GM19043 (cell line): ENCODE measurements at regions not wholly inside any gene's neighbourhood (a gene's known extent, or its start where the extent isn't known, plus 50 kb on each side); places are given as distances from the start of the nearest gene placed in this dataset.
"Not testable (repeated sequence)": the region's sequence is repeated elsewhere in the genome, so short reads cannot be mapped to it uniquely, and the experiment has no call there.

Experiments used
- ATAC-seq: cut with Tn5 transposase; IDR thresholded peaks from one replicate; pipeline ENCODE4 v1.9.1; 2021; ENCODE audit warnings: low read depth; ENCODE audit not compliant: unreplicated experiment

DNA sequence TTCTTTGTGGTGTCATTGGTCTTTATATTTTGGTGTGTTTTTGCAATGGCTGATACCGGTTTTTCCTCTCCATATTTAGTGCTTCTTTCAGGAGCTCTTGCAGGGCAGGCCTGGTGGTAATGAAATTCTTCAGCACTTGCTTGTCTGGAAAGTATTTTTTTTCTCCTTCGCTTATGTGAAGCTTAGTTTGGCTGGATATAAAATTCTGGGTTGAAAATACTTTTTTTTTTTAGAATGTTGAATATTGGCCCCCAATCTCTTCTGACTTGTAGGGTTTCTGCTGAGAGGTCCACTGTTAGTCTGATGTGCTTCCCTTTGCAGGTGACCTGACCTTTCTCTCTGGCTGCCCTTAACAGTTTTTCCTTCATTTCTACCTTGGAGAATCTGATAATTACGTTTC, 82.7 kb downstream of the XCL2 start:
- not testable (repeated sequence) for ATAC-seq

DNA sequence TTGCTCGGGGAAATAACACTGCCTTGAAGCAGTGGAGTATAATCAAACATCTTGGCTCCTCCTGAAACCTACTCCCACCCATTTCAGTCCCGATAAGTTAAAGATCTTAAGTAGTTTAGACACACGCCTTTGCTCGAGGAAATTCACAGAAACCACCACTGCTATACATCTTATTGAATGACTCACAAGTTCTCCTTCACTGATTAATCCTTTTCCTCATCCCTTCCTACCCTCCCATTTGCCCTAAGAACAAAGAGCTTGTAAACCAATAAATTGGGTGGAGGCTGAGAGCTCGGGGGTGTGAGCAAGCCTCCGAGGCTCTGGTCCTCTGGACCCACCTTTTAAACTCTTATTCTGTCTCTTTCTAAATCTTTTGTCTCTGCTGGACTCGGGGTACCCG, 86.5 kb downstream of the XCL2 start:
- ATAC-seq, result not testable (repeated sequence)

DNA sequence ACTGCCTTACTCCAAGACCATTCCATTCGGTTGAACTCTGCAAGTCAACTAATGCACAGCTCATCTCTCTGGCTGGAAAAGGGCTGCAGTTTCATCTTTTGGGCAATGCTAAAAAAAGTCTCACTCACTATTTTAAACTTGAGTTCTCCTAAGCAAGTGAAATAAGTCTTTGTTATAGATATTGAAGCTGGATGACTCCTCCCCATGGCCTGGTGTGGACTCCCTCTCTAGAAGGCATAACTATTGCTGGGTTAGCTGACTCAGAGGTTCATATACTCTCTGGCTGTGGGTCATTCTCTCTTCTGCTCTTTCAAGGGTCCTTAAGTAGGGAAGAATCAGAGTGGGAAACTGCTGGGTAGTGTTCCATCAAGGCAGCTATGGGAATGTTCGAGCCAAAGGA, 88.0 kb downstream of the XCL2 start:
- ATAC-seq, result no peak

DNA sequence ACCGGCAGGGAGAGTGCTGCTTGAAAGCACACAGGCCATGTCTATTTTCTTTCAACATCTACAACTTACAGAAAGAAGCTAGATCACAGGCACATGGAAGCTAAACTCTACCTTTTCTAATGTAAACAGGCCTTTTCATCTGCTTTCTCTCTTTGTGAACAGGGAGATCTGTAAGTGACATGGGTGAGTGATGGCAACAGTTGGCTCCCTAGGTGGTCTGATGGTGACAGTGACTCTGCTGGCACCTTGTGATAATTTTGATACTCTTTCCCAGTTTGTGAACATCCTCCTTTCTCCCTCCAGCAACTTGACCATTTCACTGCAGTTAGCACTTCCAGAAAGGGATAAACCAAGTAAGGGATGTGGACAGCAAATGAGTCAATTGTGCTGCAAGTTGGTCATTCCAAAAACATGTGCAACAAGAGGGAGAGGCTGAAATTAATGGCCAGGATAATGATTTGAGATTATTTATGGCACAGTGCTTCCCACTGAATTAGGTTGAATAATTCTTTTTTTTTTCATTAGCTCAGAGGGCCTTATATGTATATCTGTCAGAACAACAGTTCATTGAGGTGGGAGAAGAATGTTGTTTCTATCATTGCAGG, 89.5 kb downstream of the XCL2 start:
- ATAC-seq, result no peak

DNA sequence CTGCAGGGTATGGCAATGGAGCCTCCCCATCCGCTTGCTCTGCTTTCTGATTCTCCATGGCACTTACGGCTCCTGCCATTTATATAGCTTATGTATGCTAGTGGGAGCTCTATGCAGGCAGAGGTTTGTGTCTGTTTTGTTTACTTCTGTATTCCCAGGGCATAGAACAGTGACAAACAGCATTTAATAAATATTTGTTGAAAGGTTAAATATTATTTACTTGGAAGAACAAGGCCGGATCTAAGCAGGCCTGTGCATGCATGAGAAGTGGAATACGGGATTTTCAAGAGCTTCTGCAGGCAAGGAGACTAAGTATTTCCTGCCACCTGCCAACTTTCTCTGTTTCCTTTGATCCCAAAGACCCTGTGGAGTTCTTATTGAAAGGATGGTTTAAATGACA, 90.7 kb downstream of the XCL2 start:
- no peak for ATAC-seq

DNA sequence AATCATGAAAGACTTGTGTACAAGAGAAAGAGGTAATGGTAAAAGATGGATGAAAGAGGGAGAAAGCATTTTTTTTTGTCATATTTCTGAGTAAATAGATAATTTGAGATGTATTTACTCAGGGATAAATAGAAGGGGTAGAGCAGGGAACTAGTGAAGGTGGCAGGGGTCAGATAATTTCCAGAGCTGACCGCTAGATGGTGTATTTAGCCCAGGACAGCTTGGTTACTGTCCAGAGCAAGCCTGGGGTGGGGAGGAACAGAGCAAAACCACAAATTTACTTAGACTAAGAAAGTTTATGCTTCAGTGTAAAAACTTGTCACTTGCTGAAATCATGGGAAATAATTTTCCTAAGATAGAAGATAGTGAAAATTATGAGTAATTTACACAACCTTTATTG, 91.5 kb downstream of the XCL2 start:
- no peak for ATAC-seq

DNA sequence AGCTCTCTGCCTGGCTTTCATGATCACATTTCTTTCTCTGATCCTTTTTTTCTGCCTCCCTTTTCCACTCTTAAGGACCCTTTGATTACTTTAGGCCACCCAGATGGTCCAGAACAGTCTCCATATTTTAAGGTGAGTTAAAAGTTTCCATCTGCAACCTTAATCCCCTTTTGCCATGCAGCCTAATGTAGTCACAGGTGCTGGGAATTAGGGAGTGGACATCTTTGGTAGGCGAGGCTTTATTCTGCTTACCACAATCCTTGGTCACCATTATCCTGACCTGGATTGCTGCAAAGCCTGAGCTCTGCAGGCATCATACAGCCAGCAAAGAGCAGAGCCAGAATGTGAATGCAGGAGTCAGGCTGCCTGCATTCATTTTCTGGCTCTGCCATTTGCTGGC, 95.9 kb downstream of the XCL2 start:
- ATAC-seq, result no peak

DNA sequence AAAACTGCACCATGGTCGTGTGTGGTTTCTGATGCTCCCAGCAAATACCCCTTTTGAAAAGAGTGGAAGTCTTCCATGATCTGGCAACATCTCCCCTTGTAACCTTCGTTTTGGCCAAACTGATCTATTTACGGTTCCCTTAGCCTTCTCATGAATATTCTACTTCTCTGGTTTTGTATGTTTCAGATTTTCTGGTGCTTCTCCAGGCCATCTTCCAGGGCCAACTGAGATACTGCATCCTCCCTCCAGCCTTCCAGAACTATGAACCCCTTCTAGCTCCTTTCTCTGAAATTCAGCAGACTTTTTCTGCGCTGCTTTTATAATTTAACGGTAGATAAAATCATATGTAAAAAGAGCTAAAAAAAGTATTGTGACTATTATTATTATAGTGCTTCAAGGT, 97.7 kb downstream of the XCL2 start:
- no peak for ATAC-seq

DNA sequence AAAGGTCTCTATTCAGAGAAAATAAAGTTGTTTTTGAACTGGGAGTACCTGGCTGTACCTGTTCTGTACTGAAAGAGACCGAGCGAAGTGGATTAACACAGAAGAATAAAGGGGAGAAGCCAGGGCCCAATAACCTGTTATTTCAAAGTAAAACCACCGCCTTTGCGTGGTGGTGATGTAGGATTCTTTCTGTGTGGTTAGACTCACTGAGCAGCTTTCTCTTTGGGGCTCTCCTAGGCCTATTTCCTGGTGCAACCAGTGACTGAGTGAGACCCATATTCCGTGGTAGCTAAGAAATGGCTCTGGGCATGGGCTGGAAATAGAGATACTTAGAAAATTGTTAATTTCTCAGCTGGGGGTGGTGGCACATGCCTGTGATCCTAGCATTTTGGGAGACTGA, 99.9 kb downstream of the XCL2 start:
- ATAC-seq, result no peak

DNA sequence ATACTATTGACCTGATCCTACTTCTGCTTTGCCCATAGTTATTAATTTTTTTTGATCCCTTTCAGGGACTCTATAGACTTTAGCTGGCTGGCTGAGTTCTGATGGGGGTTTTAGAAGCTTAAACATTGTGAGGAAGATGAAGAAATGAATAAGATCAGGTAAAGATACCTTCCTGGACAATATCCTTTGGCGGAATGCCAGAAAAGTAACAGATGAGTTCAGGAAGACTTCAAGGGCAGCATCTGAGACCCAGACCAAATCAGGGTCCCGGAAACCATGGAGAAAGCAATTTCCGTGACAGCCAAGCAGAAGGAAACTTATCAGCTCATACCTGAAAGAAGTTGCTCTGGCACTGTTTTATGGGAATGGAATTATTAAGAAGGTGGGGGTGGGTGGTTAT, 100.4 kb downstream of the XCL2 start:
- no peak for ATAC-seq

DNA sequence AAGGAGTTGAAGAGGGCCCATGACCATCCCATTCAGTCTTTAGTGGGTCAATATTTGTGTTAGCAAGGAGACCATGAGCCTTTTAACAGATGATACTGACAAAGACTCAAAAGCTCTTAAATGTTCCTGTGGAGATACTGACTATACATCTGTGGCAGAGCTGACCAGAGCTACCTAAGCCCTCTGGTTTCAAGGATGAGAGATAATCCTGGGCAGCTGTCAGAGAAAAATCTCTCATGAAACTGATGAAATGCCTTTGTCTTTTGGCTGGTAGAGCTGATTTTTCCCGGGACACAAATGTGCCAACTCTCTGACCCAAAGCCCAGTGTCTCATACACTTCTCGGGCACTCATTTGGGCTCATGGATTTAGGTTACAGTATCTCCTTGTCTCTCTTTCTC, 100.9 kb downstream of the XCL2 start:
- ATAC-seq, result no peak

DNA sequence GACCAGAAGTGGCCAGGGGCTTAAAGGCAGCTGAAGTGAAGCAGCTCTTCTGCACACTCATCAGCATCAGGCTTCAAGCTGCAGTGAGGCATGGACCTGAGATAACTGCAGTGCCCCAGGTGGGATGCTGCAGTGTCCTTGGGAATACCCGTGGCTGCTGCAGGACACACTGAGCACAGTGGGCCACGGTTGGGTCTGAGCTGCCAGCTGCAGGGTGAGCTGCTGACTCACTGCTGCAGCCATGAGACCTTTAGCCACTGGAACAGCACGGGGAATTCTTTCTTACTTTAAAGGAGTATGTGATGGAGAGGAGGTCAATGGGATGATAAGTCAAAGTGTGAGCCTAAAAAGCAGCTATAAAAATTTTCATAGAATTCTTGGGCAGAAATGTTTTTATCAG, 102.1 kb downstream of the XCL2 start:
- ATAC-seq, result no peak

DNA sequence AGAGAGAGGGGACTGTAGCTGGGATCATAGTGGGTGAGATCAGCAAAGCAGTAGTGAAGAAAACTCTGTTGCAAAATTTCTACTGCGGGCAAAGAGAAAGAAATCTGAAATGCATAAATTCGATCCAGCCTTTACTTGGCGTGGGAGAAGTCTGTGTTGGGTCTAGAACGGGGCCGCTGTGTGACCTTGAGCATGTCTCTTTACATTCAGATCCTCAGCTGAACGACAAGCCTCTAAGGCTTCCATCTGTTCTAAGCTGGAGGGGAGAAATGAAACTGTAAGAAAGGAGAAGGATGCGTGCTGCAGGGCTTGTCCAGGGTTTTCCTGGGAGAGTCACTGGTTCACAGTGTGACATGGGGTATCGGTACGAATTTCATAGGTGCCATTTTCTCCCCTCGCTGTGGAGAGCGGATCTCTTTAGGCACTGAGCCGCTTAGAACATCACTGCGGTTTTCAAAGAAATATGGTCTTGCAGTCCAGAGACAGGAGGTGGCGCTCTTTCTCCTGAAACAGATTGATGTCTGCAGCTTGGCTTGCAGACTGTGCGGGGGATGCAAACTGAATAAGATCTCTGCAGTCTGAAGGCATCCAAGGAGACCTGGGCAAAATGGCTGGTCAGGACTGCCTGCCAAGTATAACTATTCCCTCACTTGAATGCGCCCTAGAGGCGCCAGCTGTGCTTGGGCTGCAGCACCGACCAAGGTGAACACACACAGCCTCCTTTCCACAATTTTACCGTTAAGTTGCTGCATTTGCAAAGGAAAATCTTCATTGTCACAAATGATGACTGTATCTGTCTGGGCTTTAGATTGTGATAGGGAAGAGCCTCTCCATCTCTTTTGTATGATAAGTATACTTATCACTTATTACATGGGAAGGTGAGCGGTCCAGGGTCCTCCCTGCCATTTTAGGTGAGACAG, 104.1 kb downstream of the XCL2 start:
- peak; percentile 88 for ATAC-seq

DNA sequence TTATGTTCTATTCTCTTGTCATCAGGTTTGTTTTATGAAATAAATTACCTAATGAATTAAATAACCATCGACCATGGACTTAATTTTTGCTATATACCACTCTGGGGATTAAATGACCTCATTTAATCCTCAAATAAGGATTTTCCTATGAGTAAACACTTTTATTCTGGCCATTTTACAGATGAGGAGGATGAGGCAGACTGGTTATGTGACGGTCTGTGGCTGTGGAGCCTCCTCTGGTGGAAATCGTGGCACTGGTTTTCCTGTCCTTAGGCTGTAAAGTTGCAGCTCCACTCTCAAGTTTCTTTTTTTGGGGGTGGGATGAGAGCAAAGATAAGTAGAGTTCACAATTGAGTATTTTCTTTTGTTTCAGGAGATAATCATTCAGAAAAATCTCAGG, 105.2 kb downstream of the XCL2 start:
- ATAC-seq, result no peak

DNA sequence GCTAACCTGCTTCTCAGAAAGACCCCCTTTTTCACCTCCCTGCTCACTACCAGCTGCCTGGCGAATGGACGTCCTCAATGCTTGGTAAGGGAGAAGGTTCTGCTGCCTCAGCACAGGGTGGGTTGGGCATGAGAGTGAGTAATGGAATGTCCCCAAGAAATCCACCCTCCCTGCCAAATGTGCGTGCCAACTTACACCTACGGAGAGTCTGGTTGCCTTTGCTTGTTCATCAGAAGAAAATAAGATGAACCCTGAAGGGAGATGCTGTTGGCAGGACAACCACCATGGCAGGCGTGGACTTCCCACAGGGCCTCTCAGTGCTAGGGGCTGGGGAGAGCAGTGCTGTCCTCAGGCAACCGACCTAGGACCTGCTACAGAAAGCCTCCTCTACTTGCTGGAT, 106.0 kb downstream of the XCL2 start:
- no peak for ATAC-seq

DNA sequence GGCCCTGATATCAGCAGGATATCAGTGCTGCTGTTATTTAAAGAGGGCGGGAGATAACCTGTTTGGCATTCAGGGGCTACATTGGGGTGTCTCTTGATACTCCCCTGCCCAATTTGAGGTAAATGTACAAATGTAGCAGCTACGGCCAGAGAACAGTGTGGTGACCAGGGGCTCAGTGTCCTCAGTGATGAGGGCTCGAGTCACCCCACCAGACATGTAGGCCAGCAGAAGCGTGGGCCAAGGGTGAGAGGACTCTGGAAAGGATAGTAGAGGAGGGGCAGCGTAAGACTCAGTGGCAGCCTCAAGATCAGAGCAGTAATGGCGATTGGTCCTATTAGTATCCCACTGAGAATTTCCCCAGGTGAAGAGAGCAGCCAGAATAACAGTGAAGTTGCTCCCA, 108.4 kb downstream of the XCL2 start:
- ATAC-seq, result no peak

DNA sequence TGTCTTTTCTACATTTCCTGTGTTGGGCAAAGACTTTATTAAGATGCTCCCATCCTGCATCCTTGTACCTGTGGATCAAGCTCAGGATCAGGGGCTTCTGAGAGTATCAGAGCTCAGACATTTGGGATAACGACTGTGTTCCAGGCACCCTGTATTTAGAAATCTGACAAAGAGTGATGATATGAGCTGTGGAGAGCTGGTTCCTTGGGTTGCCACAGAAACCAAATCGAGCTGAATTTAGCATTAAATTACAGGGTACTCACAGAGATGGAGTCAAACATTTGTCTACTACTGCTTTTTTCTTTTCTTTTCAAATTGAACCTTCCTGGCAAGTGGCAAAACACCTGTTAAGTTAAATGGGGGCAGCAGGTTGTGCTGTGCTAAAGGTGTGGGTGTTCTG, 110.6 kb downstream of the XCL2 start:
- ATAC-seq, result no peak

DNA sequence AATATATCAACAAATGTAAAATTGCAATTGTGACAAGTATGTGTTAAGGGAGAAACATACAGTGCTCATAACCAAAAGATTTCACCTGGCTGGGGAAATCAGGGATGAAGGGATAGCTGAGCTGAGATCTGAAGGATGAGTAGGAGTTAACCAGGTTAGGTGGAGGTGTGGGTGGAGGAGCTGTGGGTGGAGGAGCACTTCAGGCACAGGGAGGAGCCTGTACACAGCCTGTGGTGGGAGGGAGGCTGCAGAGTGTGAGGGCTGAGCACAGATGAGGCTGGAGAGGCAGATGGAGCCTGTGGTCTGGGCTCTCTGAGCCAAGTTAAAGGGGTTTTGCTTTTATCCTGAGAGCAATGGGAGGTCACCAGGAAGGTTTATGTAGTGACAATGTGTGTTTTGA, 111.9 kb downstream of the XCL2 start:
- no peak for ATAC-seq

DNA sequence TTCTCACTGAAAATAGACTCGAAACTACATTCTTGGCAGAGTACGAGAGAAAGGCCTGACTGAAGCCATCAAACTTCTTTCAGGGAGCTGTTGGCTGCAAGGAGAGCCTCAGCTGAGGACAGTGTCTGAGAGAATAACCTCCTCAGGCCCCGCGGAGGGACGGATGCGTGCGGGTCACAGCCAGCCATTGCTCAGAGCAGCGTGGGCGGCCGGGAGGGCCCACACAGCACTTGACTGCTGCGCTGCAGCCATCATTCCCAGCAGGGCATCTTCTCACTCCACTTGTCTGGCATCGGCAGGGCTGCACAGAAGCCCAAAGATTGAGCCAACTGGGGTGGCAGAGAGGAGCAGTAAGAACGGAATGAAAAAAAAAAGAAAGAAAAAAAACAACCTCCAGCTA, 113.5 kb downstream of the XCL2 start:
- no peak for ATAC-seq

DNA sequence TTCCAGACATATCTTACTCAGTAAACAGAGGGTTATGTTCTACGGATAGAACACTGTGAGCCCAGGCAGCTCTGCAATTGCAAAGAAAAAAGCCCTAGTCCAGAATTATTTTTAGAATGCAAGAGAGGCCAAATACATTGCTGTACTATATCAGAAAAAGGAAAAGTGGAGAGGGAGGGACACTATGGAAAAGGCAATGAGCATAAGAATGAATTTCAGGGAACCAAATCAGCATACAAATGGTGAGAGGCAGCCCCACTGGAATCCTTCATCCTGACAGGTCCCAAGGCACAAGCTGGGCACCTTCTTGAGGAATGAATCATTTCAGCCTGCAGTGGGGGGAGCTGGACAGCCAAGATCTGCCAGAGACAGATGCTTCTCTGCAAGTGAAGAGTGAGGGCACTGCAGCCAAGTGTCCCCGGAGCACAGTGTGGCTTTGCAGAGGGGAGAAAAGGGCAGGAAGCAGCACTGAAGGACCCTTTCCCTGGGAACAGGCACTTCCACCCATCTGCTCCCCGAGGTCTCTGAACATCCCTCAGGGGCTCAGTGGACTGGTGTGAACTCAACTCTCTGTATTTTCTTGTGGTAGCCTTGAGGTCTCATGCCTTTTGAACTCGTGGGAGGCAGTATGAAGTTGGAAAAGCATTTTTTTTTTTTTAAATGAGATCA, 115.6 kb downstream of the XCL2 start:
- ATAC-seq, result no peak

DNA sequence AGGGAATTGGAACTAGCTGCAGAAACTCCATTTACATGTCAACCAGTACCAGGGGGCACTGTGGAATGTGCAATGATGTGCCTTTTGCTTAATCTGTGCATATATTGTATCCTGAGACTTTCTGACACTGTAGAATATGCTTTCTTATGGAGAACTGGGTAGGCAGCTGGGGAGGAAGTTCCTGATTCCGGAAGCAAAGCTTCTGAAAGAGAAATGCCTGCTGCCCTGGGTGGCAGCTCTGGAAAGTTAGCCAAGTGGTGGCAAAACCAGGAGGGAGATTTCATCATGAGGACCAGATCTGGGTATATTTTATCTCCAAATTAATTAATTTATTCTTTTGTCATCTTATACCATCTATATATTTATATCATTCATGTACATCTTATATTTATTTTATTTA, 116.7 kb downstream of the XCL2 start:
- ATAC-seq, result no peak

DNA sequence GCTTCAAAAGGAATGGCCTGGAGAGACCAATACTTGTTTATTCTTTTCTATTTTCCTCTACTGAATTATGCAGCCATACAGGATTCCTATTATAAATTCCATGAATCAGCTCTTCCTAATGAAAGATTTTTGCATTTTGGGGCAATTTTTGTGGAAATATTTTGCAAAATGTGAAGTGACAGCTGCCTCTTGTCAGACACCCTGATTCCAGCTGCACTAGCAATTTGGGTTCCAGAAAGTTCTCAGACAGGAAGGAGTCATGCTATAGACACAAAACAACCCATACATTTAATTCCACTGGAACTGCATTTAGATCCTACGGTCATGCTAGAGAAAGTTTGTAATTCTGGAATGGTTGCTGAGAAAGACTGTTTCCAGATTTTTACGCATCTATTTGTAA, 119.5 kb downstream of the XCL2 start:
- ATAC-seq, result no peak
